DND-41 (cell line): ENCODE measurements at regions not wholly inside any gene's neighbourhood (a gene's known extent, or its start where the extent isn't known, plus 50 kb on each side); places are given as distances from the start of the nearest gene placed in this dataset.

Experiments
- CTCF ChIP-seq: IDR thresholded peaks from 2 replicates; pipeline ENCODE4 v1.5.1; 2012; ENCODE audit warnings: borderline replicate concordance, low read length, moderate library complexity, mild to moderate bottlenecking; ENCODE audit not compliant: poor library complexity, severe bottlenecking; ENCODE audit errors: extremely low read depth
- EZH2 ChIP-seq: IDR thresholded peaks from 3 replicates; pipeline ENCODE4 v1.6.1; 2012; ENCODE audit warnings: borderline replicate concordance, low read depth, mild to moderate bottlenecking, moderate library complexity, low read length, inconsistent platforms; ENCODE audit not compliant: severe bottlenecking

DNA sequence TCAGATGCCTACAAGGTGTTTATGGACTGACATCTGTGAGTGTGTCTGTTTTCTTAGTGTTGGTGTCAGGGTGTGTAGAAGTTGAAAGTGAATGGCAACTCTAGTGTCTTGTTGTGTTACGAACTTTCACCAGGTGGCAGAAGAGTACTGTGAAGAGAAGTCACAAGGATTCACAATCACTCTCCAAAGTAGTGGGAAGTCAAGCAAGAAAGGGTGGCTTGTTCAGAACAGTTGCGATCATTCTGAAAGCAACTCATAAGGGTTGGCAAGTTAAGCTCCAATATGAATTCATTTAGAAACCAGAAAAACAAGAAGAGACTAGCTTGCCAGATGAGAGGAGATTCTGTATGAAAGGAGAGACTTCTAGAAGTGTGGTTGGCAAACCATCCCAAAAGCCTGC, 86.1 kb downstream of the FASLG start:
- TF ChIP-seq CTCF = peak; percentile 91
- TF ChIP-seq EZH2 = no peak
